OCI-LY7 (cell line): ENCODE measurements at regions not wholly inside any gene's neighbourhood (a gene's known extent, or its start where the extent isn't known, plus 50 kb on each side); places are given as distances from the start of the nearest gene placed in this dataset.

Experiments
- CTCF ChIP-seq: fragments of 200-600 bp; sonication (generic); conservative IDR thresholded peaks from 2 replicates; pipeline ENCODE4 v1.5.1; 2014; ENCODE audit warnings: mild to moderate bottlenecking, antibody characterized with exemption, low read length, moderate library complexity, mixed read lengths
- EZH2phosphoT487 ChIP-seq: fragments of 200-600 bp; sonication (generic); IDR thresholded peaks from 2 replicates; pipeline ENCODE4 v1.6.1; 2018; ENCODE audit warnings: low read depth, borderline replicate concordance, mild to moderate bottlenecking, mixed run types, antibody characterized with exemption, low read length, moderate library complexity, mixed read lengths

GRCh38 chr17:53336281-53336680 lies 486.4 kb upstream of the KIF2B start:
- TF ChIP-seq CTCF = no peak
- TF ChIP-seq EZH2phosphoT487 = no peak
